ENCODE measurements at regions not wholly inside any gene's neighbourhood (a gene's known extent, or its start where the extent isn't known, plus 50 kb on each side); places are given as distances from the start of the nearest gene placed in this dataset.

DNA sequence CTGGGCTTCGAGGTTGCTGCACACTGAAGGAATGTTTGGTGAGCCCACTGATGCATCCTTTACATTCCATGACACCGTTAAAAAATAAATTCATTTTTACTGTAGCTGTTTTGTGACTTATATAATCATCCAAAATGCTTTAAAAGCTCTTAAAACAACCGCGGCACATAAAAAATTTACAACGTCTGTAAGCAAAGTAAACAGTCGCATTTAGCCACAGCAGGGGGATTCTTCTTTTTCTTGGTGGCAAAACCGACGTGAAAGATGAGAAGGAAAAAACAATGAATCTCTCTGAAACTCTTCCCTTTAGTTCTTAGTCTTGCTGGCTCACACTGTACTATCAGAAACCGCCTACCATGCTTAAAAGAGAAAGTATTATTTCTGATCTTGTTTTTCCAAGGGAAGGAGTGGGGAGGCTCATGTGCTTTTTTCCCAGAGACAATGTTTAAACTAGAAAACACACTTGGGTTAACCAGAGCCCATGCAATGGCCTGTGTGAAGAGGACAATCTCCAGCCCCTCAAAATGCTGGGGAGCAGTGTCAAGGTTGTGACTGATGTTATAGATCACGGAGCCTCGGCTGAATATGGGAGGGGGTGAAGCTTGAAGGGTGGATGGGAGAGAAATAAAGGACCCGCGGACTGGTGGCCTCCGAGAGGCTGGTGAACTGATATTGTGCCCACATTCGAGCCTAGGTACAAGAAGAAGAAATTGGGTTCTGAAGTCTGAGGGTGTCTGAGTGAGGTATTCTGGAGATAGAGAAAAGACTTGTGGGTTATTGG, 91.1 kb downstream of the IRF8 start:
- 81% methylated on average over 15 of the region's 15 CpGs for WGBS (ENCODE audit: insufficient coverage, insufficient replicate concordance, low lambda C conversion rate, missing lambda C conversion rate)
- H3K4me2 ChIP-seq (ENCODE audit: control insufficient read depth, insufficient read depth) = peak overlapping the region; percentile 97
- TF ChIP-seq, protein P1, sequence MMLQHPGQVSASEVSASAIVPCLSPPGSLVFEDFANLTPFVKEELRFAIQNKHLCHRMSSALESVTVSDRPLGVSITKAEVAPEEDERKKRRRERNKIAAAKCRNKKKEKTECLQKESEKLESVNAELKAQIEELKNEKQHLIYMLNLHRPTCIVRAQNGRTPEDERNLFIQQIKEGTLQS (IDR thresholded peaks at IDR 0.05; ENCODE audit: borderline replicate concordance, extremely low read depth, low read depth, low read length) = no peak
- TF ChIP-seq RBBP5 (conservative IDR thresholded peaks at IDR 0.05) (no peak), TARDBP (IDR thresholded peaks at IDR 0.05; ENCODE audit: borderline replicate concordance) (no peak), EZH2 (IDR thresholded peaks at IDR 0.05; ENCODE audit: borderline replicate concordance, control insufficient read depth, low read depth, low read length) (no peak), IKZF2 (IDR thresholded peaks at IDR 0.05) (peak in 1 of 2 experiments; percentile 8; a peak in 1 of 4 replicates), MXI1 (IDR thresholded peaks at IDR 0.05; ENCODE audit: low read depth, low read length) (no peak)
- TF ChIP-seq, protein P2, sequence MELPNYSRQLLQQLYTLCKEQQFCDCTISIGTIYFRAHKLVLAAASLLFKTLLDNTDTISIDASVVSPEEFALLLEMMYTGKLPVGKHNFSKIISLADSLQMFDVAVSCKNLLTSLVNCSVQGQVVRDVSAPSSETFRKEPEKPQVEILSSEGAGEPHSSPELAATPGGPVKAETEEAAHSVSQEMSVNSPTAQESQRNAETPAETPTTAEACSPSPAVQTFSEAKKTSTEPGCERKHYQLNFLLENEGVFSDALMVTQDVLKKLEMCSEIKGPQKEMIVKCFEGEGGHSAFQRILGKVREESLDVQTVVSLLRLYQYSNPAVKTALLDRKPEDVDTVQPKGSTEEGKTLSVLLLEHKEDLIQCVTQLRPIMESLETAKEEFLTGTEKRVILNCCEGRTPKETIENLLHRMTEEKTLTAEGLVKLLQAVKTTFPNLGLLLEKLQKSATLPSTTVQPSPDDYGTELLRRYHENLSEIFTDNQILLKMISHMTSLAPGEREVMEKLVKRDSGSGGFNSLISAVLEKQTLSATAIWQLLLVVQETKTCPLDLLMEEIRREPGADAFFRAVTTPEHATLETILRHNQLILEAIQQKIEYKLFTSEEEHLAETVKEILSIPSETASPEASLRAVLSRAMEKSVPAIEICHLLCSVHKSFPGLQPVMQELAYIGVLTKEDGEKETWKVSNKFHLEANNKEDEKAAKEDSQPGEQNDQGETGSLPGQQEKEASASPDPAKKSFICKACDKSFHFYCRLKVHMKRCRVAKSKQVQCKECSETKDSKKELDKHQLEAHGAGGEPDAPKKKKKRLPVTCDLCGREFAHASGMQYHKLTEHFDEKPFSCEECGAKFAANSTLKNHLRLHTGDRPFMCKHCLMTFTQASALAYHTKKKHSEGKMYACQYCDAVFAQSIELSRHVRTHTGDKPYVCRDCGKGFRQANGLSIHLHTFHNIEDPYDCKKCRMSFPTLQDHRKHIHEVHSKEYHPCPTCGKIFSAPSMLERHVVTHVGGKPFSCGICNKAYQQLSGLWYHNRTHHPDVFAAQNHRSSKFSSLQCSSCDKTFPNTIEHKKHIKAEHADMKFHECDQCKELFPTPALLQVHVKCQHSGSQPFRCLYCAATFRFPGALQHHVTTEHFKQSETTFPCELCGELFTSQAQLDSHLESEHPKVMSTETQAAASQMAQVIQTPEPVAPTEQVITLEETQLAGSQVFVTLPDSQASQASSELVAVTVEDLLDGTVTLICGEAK (IDR thresholded peaks at IDR 0.05; ENCODE audit: borderline replicate concordance) = no peak
- TF ChIP-seq, protein P3, sequence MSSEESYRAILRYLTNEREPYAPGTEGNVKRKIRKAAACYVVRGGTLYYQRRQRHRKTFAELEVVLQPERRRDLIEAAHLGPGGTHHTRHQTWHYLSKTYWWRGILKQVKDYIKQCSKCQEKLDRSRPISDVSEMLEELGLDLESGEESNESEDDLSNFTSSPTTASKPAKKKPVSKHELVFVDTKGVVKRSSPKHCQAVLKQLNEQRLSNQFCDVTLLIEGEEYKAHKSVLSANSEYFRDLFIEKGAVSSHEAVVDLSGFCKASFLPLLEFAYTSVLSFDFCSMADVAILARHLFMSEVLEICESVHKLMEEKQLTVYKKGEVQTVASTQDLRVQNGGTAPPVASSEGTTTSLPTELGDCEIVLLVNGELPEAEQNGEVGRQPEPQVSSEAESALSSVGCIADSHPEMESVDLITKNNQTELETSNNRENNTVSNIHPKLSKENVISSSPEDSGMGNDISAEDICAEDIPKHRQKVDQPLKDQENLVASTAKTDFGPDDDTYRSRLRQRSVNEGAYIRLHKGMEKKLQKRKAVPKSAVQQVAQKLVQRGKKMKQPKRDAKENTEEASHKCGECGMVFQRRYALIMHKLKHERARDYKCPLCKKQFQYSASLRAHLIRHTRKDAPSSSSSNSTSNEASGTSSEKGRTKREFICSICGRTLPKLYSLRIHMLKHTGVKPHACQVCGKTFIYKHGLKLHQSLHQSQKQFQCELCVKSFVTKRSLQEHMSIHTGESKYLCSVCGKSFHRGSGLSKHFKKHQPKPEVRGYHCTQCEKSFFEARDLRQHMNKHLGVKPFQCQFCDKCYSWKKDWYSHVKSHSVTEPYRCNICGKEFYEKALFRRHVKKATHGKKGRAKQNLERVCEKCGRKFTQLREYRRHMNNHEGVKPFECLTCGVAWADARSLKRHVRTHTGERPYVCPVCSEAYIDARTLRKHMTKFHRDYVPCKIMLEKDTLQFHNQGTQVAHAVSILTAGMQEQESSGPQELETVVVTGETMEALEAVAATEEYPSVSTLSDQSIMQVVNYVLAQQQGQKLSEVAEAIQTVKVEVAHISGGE (CRISPR knock-in tag; IDR thresholded peaks at IDR 0.05) = no peak
- TF ChIP-seq, protein P4, sequence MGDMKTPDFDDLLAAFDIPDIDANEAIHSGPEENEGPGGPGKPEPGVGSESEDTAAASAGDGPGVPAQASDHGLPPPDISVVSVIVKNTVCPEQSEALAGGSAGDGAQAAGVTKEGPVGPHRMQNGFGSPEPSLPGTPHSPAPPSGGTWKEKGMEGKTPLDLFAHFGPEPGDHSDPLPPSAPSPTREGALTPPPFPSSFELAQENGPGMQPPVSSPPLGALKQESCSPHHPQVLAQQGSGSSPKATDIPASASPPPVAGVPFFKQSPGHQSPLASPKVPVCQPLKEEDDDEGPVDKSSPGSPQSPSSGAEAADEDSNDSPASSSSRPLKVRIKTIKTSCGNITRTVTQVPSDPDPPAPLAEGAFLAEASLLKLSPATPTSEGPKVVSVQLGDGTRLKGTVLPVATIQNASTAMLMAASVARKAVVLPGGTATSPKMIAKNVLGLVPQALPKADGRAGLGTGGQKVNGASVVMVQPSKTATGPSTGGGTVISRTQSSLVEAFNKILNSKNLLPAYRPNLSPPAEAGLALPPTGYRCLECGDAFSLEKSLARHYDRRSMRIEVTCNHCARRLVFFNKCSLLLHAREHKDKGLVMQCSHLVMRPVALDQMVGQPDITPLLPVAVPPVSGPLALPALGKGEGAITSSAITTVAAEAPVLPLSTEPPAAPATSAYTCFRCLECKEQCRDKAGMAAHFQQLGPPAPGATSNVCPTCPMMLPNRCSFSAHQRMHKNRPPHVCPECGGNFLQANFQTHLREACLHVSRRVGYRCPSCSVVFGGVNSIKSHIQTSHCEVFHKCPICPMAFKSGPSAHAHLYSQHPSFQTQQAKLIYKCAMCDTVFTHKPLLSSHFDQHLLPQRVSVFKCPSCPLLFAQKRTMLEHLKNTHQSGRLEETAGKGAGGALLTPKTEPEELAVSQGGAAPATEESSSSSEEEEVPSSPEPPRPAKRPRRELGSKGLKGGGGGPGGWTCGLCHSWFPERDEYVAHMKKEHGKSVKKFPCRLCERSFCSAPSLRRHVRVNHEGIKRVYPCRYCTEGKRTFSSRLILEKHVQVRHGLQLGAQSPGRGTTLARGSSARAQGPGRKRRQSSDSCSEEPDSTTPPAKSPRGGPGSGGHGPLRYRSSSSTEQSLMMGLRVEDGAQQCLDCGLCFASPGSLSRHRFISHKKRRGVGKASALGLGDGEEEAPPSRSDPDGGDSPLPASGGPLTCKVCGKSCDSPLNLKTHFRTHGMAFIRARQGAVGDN (IDR thresholded peaks at IDR 0.05) = 0 out of 2 replicates have a peak, but pooled peaks have one; percentile 14

More for the DNA sequence above, 91.1 kb downstream of the IRF8 start:
- no TSS peak for BruUV-seq (replicated peaks)
- Histone ChIP-seq H3K4me3 (peak overlapping the region; percentile 44; the same call in 1 of the 2 replicates), H3K79me2 (ENCODE audit: control insufficient read depth, insufficient read depth, low read length) (peaks cover 15% of the 10 kb centered on the region), H3K9ac (ENCODE audit: control insufficient read depth, insufficient read depth, low read length) (peak overlapping the region; percentile 86), H2AFZ (ENCODE audit: control insufficient read depth, low read depth, low read length) (peak overlapping the region; percentile 9; the same call in 1 of the 2 replicates), H3K4me1 (ENCODE audit: control insufficient read depth, insufficient read depth, low read length) (peaks cover 95% of the 10 kb centered on the region), H3K9me3 (replicated peaks; ENCODE audit: control insufficient read depth, insufficient read depth, low read length) (no peaks in the 10 kb centered on the region), H4K20me1 (ENCODE audit: control insufficient read depth, insufficient read depth) (no peaks in the 10 kb centered on the region), H3K27me3 (replicated peaks in 1 of 2; ENCODE audit: control insufficient read depth in 2 of 2, insufficient read depth in 2 of 2, low read length in 1 of 2) (no peaks in the 10 kb centered on the region), H3K36me3 (ENCODE audit: control insufficient read depth in 2 of 2, insufficient read depth in 2 of 2, low read length in 1 of 2) (no peaks in the 10 kb centered on the region), H3K27ac (ENCODE audit: control insufficient read depth, insufficient read depth) (peak overlapping the region; percentile 100)
- in situ Hi-C loops (cut with MboI) = loop anchor here (5.0 kb wide), 1 partner anchor 168 kb away; no protein-coding TSS in a partner anchor
- ChIA-PET POLR2A (interaction anchor here (1.2 to 3.6 kb wide), 11 partner anchors 10 to 91 kb away, joined by 3 to 28 read pairs (median 6); partner anchors contain the start of gene IRF8), RAD21 (ENCODE audit: unreplicated experiment) (interaction anchor here (0.7 to 8.2 kb wide), 15 partner anchors 7 to 173 kb away, joined by 3 to 194 read pairs (median 10); partner anchors contain the start of gene IRF8), SMC1A (ENCODE audit: uncharacterized antibody, unreplicated experiment) (interaction anchor here (0.6 to 18.6 kb wide), 14 partner anchors 9 to 172 kb away, joined by 3 to 338 read pairs (median 5); partner anchors contain the start of gene IRF8), CTCF (interaction anchor here (0.7 to 12.2 kb wide), 14 partner anchors 8 to 168 kb away, joined by 3 to 337 read pairs (median 14); partner anchors contain the start of gene IRF8)
- DNase-seq (ENCODE audit: low read depth, low spot score) (no peak), ATAC-seq (no peak), FAIRE-seq (no peak)
- intact Hi-C loops (cut with micrococcal nuclease; ENCODE audit: unreplicated experiment) = loop anchor here (2.0 kb wide), 2 partner anchors 43 to 87 kb away; no protein-coding TSS in a partner anchor

All from GM12878 (cell line).